NCI-H1417 treated with DMSO at 0.1 percent for 48 hours (cell line): ENCODE measurements at regions not wholly inside any gene's neighbourhood (a gene's known extent, or its start where the extent isn't known, plus 50 kb on each side); places are given as distances from the start of the nearest gene placed in this dataset.

Source experiments
- DNase-seq: peaks from one replicate; lab custom pipeline; 2025; lab: John Stamatoyannopoulos, UW

- no peak for DNase-seq
Measured at GRCh38 chr17:79470754-79471153, 140.1 kb downstream of the RBFOX3 start.

DNA sequence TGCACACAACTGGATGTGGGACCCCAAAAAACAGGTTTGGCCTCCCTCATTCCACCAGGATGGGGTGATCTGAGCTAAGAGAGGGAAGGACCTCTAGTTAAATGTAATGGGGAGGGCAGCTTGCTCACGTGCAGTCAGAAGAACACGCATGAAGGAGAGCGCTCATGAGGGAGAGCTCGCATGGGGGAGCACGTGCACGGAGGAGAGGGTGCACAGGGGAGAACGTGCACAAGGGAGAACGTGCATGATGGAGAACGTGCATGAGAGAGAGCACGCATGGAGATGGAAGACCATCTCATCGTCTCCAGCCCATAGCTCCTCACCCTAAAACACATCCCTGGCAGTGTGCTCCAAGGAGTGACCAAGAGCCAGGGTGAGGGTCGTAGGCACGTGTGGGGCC, 141.2 kb downstream of the RBFOX3 start:
- no peak for DNase-seq

DNA sequence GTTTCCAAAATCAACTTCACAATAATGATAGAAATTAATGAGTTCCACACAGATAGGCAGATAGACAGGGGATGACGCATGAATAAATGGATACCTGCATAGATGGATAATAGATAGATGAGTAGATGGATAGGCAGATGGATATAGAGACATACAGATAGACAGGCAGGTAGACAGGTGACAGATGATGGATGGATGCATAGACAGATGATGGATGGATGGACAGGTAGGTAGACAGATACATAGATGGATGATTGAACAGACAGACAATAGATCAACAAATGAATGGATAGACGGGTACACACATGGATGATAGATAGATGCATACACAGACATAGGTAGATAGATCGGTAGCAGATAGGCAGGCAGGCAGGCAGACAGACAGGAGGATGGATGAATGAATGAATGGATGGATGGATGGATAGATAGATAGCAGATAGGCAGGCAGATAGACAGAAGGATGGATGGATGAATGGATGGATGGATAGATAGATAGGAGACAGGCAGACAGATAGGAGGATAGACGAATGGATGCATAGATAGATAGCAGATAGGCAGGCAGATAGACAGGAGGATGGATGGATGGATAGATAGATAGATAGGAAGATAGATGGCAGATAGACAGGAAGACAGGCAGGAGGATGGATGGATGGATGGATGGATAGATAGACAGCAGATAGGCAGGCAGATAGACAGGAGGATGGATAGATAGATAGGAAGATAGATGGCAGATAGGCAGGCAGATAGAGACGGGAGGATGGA, 142.5 kb downstream of the RBFOX3 start:
- DNase-seq: no peak

DNA sequence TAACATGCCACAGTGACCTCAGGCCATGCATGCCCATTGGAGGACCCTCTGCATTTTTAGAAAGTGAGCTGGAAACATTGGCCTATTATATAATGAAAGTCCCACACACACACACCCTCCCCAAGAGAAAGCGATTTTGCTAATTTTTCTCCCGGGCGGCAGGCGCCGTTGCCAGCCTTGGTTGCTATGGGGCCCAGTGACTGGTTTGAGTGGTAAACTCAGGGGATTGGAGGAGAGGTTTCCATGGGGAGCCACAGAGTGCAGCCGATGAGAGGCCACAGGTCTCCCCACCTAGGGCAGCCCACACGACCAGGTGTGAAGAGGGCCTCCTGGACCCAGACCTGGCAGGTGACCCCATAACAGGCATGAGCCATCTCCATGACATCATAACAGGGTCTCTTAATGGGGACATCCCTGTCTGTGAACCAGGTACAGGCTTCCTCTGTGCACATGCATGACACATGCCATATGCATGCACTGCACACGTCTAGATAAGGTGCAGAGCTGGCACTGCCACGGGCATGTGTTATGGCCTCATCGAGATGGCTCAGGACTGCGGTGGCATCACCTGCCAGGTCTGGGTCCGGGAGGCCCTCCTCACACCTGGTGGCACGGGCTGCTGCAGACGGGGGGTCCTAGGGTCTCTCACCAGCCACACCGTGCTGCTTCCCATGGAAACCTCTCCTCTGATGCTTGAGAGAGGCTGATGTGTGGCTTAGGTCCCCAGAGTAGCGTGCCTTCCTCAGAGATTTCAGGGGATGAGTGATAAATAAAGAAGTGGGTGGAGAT, 144.1 kb downstream of the RBFOX3 start:
- no peak for DNase-seq

DNA sequence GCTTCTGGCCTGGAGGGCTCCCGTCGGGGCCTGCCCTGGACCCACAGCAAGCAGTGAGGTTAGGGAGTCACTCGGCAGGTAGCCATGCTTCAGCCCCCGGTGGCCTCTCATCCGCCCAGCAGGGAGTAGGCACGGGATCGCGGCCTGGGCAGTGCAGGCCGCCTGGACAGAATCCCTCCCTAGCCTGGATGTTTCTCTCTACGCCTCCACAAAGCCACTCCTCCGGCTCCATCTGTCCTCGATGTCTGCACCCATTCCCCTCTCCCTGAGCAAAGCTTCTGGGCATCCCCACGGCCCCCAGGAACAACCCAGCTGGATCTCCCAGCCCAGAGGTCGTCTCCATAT, 145.2 kb downstream of the RBFOX3 start:
- no peak for DNase-seq

- no peak for DNase-seq
Measured at GRCh38 chr17:79465011-79465680, 145.7 kb downstream of the RBFOX3 start.

DNA sequence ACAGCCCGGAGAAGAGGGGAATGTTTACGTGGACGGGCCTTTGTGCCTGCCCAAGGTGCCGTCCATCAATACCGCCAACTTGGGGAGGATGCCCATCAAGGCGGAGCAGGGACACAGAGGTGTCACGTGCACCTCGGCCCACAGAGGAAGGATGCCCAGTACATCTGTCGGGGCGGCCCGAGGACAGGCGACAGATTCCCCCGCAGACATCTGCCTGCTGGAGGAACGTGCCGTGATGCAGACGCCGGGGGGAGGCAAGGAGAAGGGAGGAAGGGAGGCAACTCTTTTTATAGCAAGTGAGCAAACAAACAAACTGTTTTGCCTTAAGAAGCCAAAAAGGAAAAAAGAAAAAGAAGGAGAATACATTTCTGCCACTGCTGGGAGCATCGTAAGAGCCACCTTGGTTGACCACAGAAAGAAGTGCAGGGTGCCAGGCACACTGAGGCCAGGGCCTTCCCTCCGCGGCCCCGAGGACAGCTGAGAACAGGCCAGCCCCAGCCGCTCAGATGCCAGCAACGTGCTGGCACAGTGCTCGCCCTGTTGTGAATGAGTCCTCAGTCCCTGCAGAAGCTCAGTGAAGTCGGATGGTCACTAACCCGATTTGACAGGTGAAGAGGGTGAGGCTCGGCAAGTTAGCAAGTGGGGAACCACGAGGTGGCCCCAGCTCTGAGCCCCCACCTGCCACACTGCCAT, 146.4 kb downstream of the RBFOX3 start:
- no peak for DNase-seq

DNA sequence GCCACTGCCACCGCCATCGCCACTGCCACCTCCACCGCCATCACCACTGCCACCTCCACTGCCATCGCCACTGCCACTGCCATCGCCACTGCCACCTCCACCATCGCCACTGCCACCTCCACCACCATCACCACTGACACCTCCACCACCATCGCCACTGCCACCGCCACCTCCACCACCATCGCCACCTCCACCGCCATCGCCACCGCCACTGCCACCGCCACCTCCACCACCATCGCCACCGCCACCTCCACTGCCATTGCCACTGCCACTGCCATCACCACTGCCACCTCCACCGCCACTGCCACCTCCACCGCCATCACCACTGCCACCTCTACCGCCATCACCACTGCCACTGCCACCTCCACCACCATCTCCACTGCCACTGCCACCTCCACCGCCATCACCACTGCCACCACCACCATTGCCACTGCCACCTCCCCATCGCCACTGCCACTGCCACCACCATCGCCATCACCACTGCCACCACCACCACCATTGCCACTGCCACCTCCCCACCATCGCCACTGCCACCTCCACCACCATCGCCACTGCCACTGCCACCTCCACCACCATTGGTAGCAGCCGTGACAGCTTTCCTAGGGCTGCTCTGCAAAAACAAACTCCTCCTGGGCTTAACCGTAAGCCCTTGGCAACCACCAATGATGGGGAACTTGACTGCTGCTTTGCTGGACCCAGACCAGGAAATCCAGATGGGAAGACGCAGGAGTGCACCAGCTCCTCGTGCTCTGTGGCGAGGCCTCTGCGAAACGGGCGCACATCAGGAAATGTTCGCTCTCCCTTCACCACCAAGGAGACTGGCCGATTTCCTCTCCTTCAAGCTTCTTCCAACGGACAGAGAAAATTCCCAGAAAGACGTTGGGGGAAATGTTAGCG, 147.2 kb downstream of the RBFOX3 start:
- no peak for DNase-seq

GRCh38 chr17:79461041-79461440, 149.8 kb downstream of the RBFOX3 start:
- no peak for DNase-seq

GRCh38 chr17:79459846-79460245, 151.0 kb downstream of the RBFOX3 start:
- DNase-seq: no peak

- no peak for DNase-seq
Measured at GRCh38 chr17:79459003-79459655, 151.7 kb downstream of the RBFOX3 start.

DNA sequence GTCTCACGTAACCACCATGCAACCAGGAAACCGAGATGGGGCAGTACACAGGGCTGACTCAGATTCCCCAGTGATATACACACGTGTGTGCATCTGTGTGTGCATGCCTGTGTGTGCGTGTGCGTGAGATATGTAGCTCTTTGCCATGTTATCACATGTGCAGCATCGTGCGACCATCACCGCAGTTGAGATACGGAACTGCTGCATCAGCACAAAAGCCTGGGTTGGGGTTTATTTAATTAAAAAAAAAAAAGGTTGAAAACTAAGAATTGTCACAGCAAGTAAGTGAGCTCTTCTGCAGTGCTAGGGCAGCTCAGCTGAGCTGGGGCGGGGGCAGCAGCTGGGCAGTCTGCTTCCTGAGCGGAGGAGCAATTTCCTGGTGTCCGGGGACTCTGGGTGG, 152.5 kb downstream of the RBFOX3 start:
- no peak for DNase-seq

DNA sequence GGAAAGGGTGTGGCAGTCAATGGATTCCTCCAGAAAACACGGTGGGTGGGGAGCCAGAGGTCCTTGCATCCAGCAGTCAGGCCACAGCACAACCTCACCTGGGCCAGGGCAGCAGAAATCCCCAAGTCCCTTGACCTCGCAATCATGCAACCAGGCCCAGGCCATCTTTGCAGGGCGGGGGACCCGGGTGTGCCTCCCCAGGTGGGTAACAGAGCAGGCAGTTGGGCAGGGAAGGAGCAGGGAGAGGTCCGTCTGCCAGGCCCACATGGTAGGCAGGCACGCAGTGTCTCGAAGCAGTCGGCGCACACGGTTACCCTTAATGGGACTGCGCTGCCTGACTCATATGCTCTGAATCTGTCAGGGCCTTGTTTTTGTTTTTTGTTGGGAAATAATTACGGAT, 153.0 kb downstream of the RBFOX3 start:
- no peak for DNase-seq

DNA sequence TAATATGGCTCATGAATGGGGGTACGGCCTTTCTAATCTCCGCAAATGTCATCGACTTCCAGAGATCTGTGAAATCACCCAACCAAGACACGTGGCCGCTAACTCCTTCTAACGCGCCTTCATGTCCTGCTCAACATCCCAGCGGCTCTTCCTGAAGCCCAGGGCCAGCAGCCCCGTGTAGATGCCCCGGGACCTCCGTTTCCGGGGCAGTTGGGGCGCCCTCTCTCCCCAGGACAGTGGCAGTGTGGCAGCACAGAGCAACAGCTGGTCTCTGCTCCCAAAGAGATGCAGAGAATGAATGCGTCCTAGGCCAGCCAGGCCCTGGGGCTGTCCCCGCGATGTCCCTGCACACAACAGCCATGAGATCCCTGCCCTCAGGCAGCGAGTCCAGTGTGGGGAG, 153.5 kb downstream of the RBFOX3 start:
- DNase-seq: no peak

- no peak for DNase-seq
Measured at GRCh38 chr17:79455636-79456035, 155.2 kb downstream of the RBFOX3 start.

- no peak for DNase-seq
Measured at GRCh38 chr17:79454826-79455225, 156.0 kb downstream of the RBFOX3 start.

GRCh38 chr17:79453481-79453880, 157.4 kb downstream of the RBFOX3 start:
- DNase-seq: no peak

- DNase-seq: no peak
Measured at GRCh38 chr17:79452706-79453105, 158.1 kb downstream of the RBFOX3 start.

- DNase-seq: no peak
Measured at GRCh38 chr17:79451167-79451566, 159.7 kb downstream of the RBFOX3 start.

DNA sequence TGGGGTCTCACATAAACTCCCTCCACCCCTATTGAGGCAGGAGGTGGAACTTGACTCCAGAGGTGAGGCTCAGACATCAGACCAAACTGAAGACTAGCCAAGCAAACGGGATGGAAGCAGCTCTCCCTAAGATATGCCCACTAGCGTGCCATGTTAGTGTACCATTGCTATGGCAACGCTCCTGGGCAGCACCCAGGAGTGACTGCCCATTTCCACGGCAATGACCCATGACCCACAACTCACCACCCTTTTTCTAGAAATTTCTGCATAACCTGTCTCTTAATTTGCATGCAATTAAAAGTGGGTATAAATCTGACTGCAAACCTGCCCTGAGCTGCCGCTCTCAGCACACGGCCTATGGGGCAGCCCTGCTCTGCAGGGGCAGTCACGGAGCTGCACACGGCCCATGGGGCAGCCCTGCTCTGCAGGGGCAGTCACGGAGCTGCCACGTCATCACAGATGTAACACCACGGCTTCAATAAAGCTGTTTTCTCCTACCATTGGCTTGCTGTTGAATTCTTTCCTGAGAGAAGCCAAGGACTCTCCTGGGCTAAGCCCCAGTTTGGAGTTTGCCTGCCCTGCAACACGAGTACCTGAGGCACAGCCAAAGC, 164.3 kb downstream of the RBFOX3 start:
- DNase-seq: no peak
